H1 (cell line): ENCODE measurements at regions not wholly inside any gene's neighbourhood (a gene's known extent, or its start where the extent isn't known, plus 50 kb on each side); places are given as distances from the start of the nearest gene placed in this dataset.

Experiments
- ATF3 ChIP-seq: IDR thresholded peaks from 2 replicates; pipeline ENCODE4 v1.6.1; 2011; ENCODE audit warnings: low read depth, mild to moderate bottlenecking, low read length; ENCODE audit not compliant: insufficient read depth
- CTCF ChIP-seq, 3 experiments: IDR thresholded peaks; 1 replicate in 2 of 3; 2 replicates in 1 of 3; pipeline versions ENCODE4 v1.5.1 to v1.6.1; 2011; ENCODE audit warnings: low read length in 3 of 3, mild to moderate bottlenecking in 3 of 3, inconsistent platforms in 2 of 3, low read depth in 1 of 3, moderate library complexity in 1 of 3; ENCODE audit not compliant: insufficient read depth in 1 of 3; ENCODE audit errors: control extremely low read depth in 1 of 3
- FOSL1 ChIP-seq: IDR thresholded peaks from 2 replicates; pipeline ENCODE4 v1.6.1; 2011; ENCODE audit warnings: mild to moderate bottlenecking, low read depth, low read length, moderate library complexity; ENCODE audit not compliant: insufficient read depth
- KDM5A ChIP-seq: fragments of 200-600 bp; IDR thresholded peaks from 2 replicates; pipeline ENCODE4 v1.7.1; 2012; ENCODE audit warnings: mild to moderate bottlenecking, low read length, inconsistent platforms, mixed read lengths
- MAX ChIP-seq: IDR thresholded peaks from 2 replicates; pipeline ENCODE4 v1.6.1; 2012; ENCODE audit warnings: inconsistent platforms
- POLR2A ChIP-seq, 2 experiments: IDR thresholded peaks; 1 replicate in 1 of 2; 2 replicates in 1 of 2; pipeline ENCODE4 v1.6.1; 2011; ENCODE audit warnings: low read depth in 2 of 2, low read length in 2 of 2, mild to moderate bottlenecking in 2 of 2; ENCODE audit errors: control extremely low read depth in 1 of 2
- RAD21 ChIP-seq, 2 experiments: IDR thresholded peaks in 1 of 2; conservative IDR thresholded peaks in 1 of 2; 2 replicates each; pipeline ENCODE4 v1.6.1; 2011; ENCODE audit warnings: low read depth in 2 of 2, low read length in 2 of 2, improper control_type of control experiment in 1 of 2, inconsistent platforms in 1 of 2, mild to moderate bottlenecking in 1 of 2, moderate library complexity in 1 of 2
- RFX5 ChIP-seq: IDR thresholded peaks from 2 replicates; pipeline ENCODE4 v1.6.1; 2011; ENCODE audit warnings: low read depth, low read length, improper control_type of control experiment, borderline replicate concordance
- TAF1 ChIP-seq: IDR thresholded peaks from 2 replicates; pipeline ENCODE4 v1.6.1; 2011; ENCODE audit warnings: mild to moderate bottlenecking, low read depth, low read length
- YY1 ChIP-seq: IDR thresholded peaks from 2 replicates; pipeline ENCODE4 v1.6.1; 2011; ENCODE audit warnings: low read depth, mild to moderate bottlenecking, low read length
- ZNF274 ChIP-seq: IDR thresholded peaks from 2 replicates; pipeline ENCODE4 v1.7.0; 2012; ENCODE audit warnings: low read length, borderline replicate concordance; ENCODE audit errors: extremely low read depth

- TF ChIP-seq CTCF (IDR thresholded peaks at IDR 0.05; ENCODE audit: control extremely low read depth in 1 of 3, insufficient read depth in 1 of 3, low read depth in 1 of 3, low read length in 3 of 3) (no peak), ATF3 (no peak), YY1 (no peak), MAX (no peak), FOSL1 (no peak), RAD21 (IDR thresholded peaks at IDR 0.05 in 1 of 2, conservative IDR thresholded peaks at IDR 0.05 in 1 of 2; ENCODE audit: low read depth in 2 of 2, low read length in 2 of 2) (no peak), ZNF274 (no peak), KDM5A (no peak), TAF1 (no peak), RFX5 (no peak), POLR2A (IDR thresholded peaks at IDR 0.05; ENCODE audit: control extremely low read depth in 1 of 2, low read depth in 2 of 2, low read length in 2 of 2) (no peak)
Measured at GRCh38 chr14:66388516-66388915, 97.7 kb upstream of the CCDC196 start.
